ENCODE measurements at regions not wholly inside any gene's neighbourhood (a gene's known extent, or its start where the extent isn't known, plus 50 kb on each side); places are given as distances from the start of the nearest gene placed in this dataset.

GRCh38 chr13:107339209-107339608 lies 771.3 kb upstream of the ARGLU1 start:
- DNase-seq (ENCODE audit: low read depth in 2 of 2): no peak

- no peak for DNase-seq (ENCODE audit: low read depth in 2 of 2)
Observed at GRCh38 chr13:107332188-107332587, 764.3 kb upstream of the ARGLU1 start.

- no peak for DNase-seq (ENCODE audit: low read depth in 2 of 2)
Observed at GRCh38 chr13:107331359-107331758, 763.4 kb upstream of the ARGLU1 start.

GRCh38 chr13:107330484-107330883 lies 762.5 kb upstream of the ARGLU1 start:
- DNase-seq (ENCODE audit: low read depth in 2 of 2): no peak

GRCh38 chr13:107329991-107330390 lies 762.1 kb upstream of the ARGLU1 start:
- DNase-seq (ENCODE audit: low read depth in 2 of 2): no peak

- no peak for DNase-seq (ENCODE audit: low read depth in 2 of 2)
Observed at GRCh38 chr13:107324416-107325204, 756.7 kb upstream of the ARGLU1 start.

- no peak for DNase-seq (ENCODE audit: low read depth in 2 of 2)
Observed at GRCh38 chr13:107322228-107322627, 754.3 kb upstream of the ARGLU1 start.

- DNase-seq (ENCODE audit: low read depth in 2 of 2): no peak
Observed at GRCh38 chr13:107305178-107305577, 737.2 kb upstream of the ARGLU1 start.

GRCh38 chr13:107301724-107302374 lies 733.9 kb upstream of the ARGLU1 start:
- no peak for DNase-seq (ENCODE audit: low read depth in 2 of 2)

GRCh38 chr13:107299717-107300116 lies 731.8 kb upstream of the ARGLU1 start:
- DNase-seq (ENCODE audit: low read depth in 2 of 2): no peak

GRCh38 chr13:107296804-107297203 lies 728.9 kb upstream of the ARGLU1 start:
- no peak for DNase-seq (ENCODE audit: low read depth in 2 of 2)

GRCh38 chr13:107295416-107296140 lies 727.6 kb upstream of the ARGLU1 start:
- DNase-seq (ENCODE audit: low read depth in 2 of 2): no peak

GRCh38 chr13:107293924-107294323 lies 726.0 kb upstream of the ARGLU1 start:
- no peak for DNase-seq (ENCODE audit: low read depth in 2 of 2)

- DNase-seq (ENCODE audit: low read depth in 2 of 2): no peak
Observed at GRCh38 chr13:107291875-107292274, 723.9 kb upstream of the ARGLU1 start.

GRCh38 chr13:107289540-107289939 lies 721.6 kb upstream of the ARGLU1 start:
- no peak for DNase-seq (ENCODE audit: low read depth in 2 of 2)

GRCh38 chr13:107284173-107284572 lies 716.2 kb upstream of the ARGLU1 start:
- no peak for DNase-seq (ENCODE audit: low read depth in 2 of 2)

GRCh38 chr13:107277911-107278310 lies 710.0 kb upstream of the ARGLU1 start:
- DNase-seq (ENCODE audit: low read depth in 2 of 2): no peak

GRCh38 chr13:107276936-107277335 lies 709.0 kb upstream of the ARGLU1 start:
- DNase-seq (ENCODE audit: low read depth in 2 of 2): no peak

- DNase-seq (ENCODE audit: low read depth in 2 of 2): no peak
Observed at GRCh38 chr13:107275945-107276614, 708.1 kb upstream of the ARGLU1 start.

GRCh38 chr13:107275312-107275711 lies 707.4 kb upstream of the ARGLU1 start:
- no peak for DNase-seq (ENCODE audit: low read depth in 2 of 2)

- no peak for DNase-seq (ENCODE audit: low read depth in 2 of 2)
Observed at GRCh38 chr13:107271227-107271626, 703.3 kb upstream of the ARGLU1 start.

- DNase-seq (ENCODE audit: low read depth in 2 of 2): no peak
Observed at GRCh38 chr13:107266657-107267056, 698.7 kb upstream of the ARGLU1 start.
